ENCODE measurements at regions not wholly inside any gene's neighbourhood (a gene's known extent, or its start where the extent isn't known, plus 50 kb on each side); places are given as distances from the start of the nearest gene placed in this dataset.
"Not testable (repeated sequence)": the region's sequence is repeated elsewhere in the genome, so short reads cannot be mapped to it uniquely, and the experiment has no call there.

DNA sequence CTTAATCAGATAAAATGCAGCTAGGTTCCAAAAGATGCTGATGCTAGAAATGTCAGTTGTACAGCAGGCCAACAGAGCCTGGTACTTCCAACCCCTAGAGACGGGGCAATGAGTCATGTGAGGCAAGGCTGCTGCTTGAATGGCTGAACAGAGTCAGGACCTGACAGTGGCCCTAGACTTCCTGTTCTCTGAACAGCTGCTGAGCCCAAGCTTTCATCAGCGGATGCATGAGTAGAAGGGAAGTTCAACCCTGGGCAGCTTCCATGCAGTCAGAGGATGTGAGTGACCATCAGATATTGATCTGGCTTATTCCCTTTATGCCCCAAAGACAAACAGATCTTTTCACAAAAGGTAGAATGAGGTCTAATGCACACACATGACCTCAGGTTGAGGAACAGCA lies 282.9 kb upstream of the COL8A1 start:
- DNase-seq = no peak

DNA sequence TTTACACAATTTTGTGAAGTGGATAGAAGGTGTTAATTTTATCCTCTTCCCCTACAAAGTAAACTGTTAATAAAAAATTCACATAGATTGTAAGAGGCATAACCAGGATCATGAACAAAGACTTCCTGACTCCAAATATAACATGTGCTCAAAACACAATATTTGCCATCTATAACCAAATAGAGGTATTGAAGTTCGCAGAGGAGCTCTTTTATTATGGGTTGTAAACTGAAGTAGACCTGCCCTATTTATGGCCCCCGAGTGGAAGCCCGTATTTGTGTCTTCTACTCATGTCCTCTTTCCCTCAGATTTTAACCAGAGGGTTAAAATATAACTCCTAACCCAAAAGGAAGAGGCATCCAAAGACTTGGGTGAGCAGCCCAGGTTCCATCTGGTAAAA lies 285.6 kb upstream of the COL8A1 start:
- no peak for DNase-seq

DNA sequence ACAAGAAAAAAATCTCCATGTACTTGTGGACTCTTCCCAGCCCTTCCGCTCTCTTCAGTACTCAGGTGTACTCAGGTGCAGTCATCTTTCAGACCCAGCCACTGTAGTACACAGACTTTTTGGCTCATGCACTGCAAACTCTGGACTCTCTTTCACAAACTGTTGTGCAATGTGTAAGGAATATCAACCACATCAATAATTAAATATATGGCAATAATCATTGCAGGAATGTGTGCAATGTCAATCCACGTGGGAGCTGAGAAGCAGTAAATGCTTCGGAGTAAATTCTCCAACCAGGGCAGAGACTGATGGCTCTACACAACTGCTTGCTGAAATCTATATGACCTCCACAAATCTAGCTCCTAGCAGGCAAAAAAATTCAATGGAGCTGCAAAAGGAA lies 287.3 kb upstream of the COL8A1 start:
- no peak for DNase-seq

DNA sequence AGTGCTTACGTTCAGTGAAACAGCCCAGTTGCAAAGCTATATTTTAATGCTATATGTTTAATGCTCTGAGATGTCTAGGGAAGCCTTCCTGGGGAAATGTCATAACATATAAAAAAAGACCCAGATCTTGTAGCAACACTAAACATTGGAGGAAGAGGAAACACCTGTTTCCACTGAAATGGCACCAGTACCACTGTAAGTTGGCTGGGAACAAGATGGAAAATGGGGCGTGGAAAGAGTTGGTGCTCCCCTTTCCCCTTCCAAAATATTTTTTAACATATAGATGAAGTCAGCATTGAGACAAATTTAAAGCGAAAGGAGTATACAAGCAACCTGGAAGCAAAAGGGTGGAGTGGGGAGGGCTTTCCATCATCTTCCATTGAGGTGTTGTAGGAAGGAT lies 289.9 kb upstream of the COL8A1 start:
- DNase-seq = no peak

DNA sequence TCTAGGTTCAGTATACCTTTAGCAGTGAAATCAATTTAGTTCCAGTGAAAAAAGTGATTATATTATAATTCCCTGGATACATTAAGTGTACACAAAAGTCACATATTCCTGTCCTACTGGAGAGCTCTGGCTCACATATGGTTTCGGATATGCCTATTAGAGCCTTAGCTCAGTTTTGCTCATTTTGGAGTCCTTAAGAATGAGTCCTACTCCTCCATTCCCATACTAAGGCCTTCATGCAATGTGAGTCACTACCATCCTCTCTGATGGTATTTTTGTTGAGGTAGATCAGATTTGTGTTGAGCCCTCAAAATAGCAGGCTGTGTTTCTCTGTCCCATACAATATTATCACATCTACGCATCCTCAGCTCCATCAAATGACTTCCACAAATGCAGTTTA lies 294.2 kb upstream of the COL8A1 start:
- no peak for DNase-seq

DNA sequence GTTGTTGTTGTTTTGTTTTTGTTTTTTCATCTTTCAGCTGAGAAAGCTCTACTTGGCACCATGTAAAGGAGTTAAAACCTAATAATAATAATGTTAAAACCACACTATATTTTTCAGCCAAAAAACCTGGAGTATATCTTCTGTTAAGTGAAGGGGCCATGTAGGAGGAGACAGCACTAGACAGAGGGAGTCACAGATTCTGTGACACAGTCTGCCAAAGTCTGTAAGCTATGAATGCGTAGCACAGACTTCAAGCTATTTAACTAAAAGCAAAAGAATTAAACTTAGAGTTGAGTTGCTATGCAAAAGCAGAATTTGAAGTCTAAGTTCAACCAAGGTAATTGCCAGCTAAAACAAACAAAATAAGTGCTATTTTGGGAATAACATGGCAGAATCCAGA lies 296.0 kb upstream of the COL8A1 start:
- DNase-seq = no peak

DNA sequence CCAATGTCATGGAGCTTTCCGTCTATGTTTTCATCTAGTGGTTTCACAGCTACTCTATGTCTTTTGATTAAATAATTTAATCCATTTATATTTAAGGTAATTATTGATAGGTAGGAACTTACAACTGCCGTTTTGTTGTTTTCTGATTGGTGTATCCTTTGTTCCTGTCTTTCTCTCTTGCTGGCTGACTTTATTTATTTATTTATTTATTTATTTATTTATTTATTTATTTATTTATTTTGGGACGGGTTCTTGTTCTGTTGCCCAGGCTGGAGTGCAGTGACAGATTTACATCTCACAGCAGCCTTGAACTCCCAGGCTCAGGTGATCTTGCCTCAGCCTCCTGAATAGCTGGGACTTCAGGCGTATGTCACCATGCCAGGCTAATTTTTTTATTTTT lies 299.2 kb upstream of the COL8A1 start:
- DNase-seq = no peak

DNA sequence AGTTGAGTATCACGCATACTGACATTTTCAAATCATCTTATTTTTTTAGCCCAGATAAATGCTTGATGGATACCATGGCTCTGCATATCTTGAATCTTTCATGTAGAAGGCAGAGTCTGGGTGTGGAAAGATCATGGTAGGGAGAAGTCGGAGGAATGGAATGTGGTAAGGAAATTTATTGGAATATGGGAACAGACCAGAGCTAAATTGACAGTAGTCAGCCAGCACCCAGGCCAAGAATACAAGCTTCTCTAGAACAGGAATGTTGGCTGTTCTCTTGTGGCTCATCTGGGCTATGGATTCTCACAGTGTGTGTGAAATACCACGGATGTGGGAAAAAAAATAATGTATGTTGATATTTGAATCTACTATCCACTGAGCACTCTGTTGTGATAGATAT lies 305.7 kb upstream of the COL8A1 start:
- no peak for DNase-seq

DNA sequence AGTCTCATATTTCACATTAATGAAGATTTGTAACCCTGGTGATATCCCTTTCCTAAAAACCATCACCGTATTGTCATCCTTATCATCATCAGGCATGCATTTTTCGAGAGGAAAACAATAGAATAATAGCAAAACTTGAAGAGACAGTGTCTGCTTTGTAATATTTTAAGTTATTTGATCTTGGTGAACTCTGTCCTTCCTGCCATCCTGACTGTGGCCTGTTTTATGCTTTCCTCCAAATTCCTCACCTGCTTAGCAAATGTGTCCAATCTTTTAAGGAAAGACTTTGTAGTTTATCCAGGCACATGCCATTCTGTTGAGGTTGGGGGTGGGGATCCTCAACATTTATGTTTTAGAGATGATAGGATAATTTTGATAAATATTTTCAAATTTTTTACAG lies 306.1 kb upstream of the COL8A1 start:
- DNase-seq = no peak

DNA sequence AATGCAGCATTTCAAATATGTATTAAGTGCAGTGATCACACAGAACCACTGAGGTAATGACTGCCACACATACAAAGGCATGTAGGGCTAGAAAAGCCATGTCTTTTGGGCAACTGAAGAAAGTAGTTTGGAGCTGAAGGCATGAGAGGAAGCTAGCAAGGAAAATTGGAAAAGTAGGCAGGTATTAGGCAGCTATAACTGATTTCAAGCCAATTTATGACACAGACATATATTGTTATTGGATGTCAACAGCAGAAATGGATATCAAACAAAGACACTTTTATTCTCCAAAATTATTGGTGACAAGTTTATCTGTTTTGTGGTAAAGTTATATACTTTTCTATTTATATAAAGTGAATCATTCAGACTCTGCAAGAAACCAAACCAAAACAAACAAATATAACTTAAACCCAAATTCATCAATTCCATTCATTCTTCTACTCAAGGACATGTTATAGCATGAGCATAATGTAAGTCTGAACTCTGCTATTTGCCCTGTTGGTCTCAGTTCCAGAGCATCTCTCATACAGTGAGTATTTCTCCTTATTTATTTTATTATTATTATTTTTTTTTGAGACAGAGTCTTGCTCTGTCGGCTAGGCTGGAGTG lies 307.4 kb upstream of the COL8A1 start:
- DNase-seq = no peak

DNA sequence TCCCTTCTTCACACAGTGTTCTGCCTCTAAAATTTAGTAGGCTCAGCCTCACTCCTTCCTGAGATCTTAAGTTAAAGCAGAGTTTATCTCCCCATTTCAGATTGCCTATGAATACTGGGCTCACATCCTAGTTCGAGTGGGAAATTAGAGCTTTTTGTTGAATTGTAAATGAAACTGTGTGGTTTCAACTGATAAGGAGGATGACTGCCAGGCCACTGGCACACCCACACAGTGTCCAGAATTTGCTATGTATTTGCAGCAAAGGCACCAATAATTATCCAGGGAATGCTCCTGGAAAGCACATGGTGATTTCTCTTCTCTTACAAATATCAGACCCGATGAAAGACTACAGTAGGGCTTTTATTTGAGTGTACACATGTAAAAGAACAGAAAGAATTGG lies 308.1 kb upstream of the COL8A1 start:
- no peak for DNase-seq

DNA sequence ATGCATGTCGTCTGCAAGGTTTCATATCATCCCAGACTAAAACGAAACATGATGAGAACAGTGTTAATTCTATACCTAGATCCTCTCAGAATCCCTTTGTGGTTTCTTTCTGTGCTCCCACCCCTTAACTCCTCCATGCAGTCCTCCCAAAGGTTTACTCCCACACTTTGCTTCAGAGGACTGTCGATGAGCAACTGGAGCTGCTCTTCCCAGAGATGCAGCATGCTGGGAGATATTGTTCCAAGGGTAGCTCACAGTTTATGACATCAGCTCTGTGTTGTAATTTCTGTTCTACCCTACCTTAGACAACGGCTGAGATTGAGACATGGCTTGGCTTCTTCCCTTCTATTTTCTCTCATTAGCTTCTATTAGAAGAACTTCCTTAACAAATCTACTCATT lies 313.0 kb upstream of the COL8A1 start:
- DNase-seq = no peak

DNA sequence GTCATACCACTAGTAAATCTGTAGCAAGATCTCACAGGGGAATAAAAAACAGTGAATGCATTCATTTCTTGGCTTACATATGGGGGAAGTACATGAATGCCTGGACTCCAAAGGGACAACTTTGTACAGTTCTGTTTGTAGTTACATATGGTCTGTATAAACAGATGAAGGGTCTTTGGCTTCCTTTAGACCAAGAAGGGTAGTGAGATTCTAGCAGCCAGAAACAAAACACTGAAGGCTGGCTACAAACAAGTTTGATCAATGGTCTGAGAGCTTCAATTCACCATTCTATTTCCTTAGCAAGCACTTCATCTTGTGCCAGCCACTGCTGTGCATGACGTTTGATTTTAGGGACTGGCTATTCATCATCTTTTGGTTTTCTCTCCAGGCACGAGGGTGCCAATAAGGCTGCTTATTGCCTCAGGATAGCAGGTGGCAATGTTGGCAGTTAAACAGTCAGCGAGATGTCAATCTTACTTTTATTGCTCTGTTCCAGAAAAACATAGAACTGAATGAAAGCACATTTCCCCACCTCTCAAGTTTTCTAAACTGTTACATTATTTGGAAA lies 313.7 kb upstream of the COL8A1 start:
- no peak for DNase-seq

DNA sequence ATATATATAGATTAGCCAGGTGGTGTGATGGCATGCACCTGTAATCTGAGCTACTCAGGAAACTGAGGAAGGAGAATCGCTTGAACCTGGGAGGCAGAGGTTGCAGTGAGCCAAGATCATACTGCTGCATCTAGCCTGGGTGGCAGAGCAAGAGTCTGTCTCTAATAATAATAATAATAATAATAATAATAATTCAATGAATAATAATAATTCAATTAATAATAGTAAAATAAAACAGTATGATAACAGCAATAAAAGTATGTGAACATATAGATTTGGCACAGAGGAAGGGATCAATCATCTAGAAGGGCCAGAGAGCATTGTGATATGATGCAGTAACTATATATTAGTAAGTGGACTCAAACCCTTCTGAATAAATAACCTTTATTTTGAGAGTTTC lies 314.5 kb upstream of the COL8A1 start:
- no peak for DNase-seq

DNA sequence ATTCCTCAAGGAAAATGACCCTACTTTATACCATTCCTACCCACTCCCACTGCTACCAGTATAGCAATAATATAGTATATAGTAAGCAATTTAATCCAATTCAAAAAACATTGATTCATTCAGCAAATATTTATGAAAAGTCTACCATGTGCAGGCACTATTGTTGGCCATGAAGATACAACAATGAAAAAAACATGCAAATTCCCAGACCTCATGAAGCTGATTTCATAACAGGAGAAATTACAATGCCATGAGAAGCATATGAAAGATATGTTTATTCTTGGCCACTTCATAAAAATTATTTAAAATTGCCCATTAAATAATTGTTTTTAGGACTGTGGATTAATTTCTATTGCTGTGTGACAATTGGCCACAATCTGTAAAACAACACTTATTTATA lies 315.8 kb upstream of the COL8A1 start:
- DNase-seq = no peak

DNA sequence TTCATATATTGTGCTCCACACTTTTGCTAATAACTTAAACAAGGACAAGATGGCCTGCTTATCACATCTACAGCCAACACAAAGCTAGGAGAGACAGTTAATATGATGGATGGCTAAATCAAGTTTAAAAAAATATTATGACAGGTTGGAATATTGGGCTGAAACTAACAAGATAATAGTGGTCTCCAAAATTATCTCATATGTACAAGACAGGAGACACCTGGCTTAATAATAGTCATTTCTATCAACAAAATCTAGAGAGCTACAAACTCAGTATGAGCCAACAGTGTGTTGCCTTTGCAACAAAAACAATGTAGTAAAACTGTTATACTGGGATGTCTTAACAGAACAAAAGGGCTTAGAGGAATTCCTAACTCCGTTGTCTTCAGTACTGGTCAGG lies 317.1 kb upstream of the COL8A1 start:
- no peak for DNase-seq

DNA sequence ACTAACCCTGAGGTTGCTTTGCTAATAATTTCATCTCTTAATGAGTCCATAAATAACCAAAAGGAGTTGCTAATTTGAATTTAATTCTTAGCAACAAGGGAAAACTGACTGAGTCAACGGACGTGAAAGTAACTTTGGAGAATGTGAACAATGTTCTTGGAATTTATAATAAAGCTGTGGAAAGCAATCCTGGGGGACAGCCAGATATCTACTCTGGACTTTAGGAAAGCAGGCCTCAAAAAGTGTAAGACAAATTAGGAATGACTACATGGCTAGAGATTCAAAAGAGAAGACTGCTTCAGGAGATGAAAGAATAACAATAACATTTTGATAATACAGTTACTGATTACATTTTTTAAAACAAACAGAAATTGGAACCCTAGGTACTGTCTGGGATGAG lies 318.4 kb upstream of the COL8A1 start:
- DNase-seq = no peak

DNA sequence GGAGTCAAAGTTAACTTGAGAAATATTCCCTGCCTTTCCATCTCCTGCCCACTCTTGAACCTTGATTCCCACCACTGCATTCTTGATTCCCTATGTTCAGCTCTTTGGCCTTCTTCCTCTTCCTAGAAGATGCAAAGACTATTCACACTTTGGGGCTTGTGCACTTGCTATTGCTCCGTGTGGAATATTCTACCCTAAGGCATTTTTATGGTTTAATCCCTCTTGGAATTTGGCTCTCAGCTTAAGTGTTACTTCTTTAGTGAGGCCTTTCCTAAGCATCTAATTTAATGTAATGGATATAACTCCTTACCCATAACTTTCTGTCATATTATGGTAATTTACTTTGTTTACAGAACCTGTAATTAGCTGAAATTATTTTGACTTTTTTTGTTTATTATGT lies 318.9 kb upstream of the COL8A1 start:
- no peak for DNase-seq

DNA sequence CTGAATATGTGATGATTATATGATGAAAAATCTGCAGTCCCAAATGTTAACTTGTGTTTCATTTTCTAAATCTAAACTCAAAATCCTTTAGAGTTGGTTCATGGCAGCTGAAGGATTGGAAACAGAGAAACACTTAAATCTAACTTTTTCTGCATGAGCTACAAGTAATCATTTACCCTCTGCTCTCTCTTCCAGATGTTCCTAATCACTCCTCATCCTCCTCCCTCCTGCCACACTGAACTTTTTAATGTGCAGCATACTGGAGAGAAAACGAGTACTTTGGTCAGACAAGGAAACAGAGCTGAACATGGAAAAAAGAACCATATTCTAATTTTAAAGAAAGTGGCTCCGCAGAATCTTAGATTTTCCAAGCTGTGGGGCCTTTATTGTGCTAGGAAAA lies 321.2 kb upstream of the COL8A1 start:
- no peak for DNase-seq

DNA sequence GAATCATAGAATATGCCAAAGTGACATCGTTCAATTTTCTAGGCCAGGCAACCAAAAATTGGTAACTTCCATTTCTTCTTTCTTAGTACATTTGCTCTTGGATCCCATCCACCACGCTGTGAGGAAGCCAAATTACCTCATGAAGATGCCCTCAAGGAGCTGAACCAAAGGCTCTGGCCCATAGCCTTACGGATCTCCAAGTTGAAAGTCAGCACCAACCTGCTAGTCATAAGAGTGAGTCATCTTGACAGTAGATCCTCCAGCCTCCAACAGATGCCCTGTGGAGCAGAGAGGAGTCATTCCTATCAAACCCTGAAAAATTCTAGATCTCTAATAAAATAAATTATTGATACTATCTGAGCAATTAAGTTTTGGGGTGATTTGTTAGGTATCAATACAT lies 322.5 kb upstream of the COL8A1 start:
- DNase-seq = peak; percentile 45

DNA sequence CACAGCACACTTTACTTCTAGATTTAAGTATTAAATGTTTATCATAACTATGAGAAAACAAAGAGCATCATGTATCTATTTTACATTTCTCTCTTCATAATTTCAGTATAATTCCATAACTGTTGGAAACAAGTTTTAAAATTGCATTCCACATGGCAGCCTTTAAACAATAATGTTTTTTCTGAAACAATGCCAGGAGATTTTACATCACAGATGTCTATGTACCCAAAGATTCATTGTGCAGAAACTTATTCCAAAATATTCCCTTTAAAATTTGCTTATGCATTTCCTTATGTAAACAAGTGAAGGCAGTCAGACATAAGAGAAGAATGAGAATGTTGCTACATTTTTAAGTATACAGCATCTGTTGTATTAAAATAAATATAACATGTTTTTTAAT lies 324.9 kb upstream of the COL8A1 start:
- DNase-seq = no peak

DNA sequence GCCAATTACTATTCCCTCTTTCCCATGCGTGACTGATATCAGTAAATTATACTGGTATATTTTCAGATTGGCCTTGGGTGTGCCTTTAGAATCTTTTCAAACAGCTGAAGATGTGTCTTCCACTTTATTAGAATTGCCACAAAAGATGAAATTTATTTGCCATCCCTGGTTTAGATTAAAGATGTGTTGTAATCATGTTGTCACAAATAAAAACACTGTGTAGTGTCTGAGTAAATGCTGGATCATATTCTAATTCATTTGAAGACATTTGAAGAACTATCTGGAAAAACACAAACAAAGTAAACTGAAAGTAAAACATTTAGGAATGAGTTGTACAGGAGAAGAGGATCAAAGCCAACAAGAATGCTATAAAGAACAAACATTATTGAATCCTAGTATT lies 339.7 kb upstream of the COL8A1 start:
- no peak for DNase-seq

DNA sequence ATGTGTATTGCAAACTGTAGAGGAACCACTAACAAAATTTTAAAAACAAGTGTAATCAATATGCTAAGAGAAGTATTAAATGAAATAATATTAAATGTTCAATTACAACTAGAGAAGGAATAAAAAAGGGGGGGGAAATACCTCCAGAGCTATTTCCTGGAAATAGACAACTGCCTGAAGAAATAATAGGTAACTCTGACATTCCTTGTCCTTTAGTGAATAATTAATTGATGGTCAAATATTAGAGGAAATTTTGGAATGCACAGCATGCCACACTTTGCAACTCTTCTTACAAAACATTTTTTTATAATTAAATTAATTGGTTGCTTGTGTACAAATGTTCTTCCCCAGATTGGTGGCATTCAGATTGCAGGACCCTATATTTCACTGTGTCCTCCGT lies 342.6 kb upstream of the COL8A1 start:
- no peak for DNase-seq

DNA sequence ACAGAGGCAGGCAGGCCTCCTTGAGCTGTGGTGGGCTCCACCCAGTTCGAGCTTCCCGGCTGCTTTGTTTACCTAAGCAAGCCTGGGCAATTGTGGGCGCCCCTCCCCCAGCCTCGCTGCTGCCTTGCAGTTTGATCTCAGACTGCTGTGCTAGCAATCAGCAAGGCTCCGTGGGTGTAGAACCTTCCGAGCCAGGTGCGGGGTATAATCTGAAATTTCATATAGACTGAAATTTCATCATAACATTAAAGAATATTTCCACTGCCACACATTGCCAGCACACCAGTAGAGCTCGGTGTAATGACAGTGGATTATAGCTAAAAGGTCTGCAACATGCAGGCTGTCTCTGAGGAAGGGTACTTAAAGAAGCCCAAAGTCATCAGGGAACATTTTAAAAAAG lies 344.3 kb upstream of the COL8A1 start:
- DNase-seq = not testable (repeated sequence)

DNA sequence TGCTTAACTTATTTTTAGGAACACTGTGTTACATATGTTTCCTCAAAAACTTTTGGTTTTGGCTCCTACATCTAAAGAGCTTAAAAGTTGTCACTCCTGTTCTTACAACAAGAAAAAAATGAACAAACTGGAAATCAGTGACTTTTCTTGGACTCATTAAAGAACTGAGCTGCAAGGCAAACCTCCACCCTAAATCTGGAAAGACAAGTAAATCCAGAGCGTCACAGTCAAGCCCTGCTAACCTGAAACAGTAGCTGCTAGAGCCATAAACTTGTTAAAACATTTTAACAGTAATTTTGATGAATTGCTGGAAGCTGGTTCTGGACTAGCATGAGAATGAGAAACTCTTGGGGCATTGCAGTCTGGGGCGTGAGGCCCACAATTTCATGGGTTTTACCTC lies 350.5 kb upstream of the COL8A1 start:
- no peak for DNase-seq

Data from T1000 (cell line).